ENCODE measurements at regions not wholly inside any gene's neighbourhood (a gene's known extent, or its start where the extent isn't known, plus 50 kb on each side); places are given as distances from the start of the nearest gene placed in this dataset.

DNA sequence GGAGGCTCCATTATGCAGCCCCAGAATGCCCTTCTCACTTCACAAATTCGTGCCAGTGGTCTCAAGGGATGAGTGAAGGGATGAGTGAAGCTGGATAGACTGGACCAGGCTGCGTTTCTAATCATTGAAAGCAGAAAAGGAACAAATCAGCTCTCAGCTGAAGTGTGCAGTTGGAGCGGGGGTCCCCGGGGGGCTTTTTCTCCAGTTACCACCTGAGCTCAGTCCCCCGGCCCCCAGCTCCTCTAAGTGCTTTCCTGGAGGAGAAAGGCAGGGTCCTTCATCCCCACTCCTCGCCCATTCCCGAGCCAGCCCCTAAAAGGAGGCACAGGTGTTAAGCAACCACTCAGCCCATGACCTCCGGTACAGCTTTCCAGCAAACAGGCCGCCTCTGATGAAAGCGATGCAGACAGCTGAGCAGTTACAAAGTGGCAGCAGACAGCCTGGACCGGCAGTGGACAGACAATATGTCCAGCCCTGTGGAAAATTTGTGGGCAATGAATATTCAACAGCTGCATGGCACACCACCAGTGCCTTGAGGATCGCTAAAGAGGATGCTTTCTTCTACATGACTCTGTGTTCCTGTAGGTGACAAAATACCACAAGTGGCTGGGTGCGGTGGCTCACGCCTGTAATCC is 110.7 kb upstream of the UBL3 start:
- TF ChIP-seq, protein P1, sequence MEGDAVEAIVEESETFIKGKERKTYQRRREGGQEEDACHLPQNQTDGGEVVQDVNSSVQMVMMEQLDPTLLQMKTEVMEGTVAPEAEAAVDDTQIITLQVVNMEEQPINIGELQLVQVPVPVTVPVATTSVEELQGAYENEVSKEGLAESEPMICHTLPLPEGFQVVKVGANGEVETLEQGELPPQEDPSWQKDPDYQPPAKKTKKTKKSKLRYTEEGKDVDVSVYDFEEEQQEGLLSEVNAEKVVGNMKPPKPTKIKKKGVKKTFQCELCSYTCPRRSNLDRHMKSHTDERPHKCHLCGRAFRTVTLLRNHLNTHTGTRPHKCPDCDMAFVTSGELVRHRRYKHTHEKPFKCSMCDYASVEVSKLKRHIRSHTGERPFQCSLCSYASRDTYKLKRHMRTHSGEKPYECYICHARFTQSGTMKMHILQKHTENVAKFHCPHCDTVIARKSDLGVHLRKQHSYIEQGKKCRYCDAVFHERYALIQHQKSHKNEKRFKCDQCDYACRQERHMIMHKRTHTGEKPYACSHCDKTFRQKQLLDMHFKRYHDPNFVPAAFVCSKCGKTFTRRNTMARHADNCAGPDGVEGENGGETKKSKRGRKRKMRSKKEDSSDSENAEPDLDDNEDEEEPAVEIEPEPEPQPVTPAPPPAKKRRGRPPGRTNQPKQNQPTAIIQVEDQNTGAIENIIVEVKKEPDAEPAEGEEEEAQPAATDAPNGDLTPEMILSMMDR (IDR thresholded peaks at IDR 0.05; ENCODE audit: borderline replicate concordance, extremely low read depth, low read length, poor library complexity, severe bottlenecking) = no peak
- no peak for TF ChIP-seq EZH2 (IDR thresholded peaks at IDR 0.05; ENCODE audit: borderline replicate concordance, low read depth, low read length, severe bottlenecking)
